Epithelial cell of proximal tubule (primary cell): ENCODE measurements at regions not wholly inside any gene's neighbourhood (a gene's known extent, or its start where the extent isn't known, plus 50 kb on each side); places are given as distances from the start of the nearest gene placed in this dataset.

ENCODE experiments used
- DNase-seq: peaks from one replicate; pipeline ENCODE4 v3.0.0-alpha.2; 2011; ENCODE audit warnings: low read depth
- H3K4me3 ChIP-seq: 2 replicates; pipeline ENCODE4 v1.5.1; 2011; ENCODE audit warnings: low read depth, mild to moderate bottlenecking, low read length
- TF ChIP-seq, protein P1 (sequence below): conservative IDR thresholded peaks from 2 replicates; pipeline ENCODE4 v1.5.1; 2012; ENCODE audit warnings: low read depth, mild to moderate bottlenecking, low read length

DNA sequence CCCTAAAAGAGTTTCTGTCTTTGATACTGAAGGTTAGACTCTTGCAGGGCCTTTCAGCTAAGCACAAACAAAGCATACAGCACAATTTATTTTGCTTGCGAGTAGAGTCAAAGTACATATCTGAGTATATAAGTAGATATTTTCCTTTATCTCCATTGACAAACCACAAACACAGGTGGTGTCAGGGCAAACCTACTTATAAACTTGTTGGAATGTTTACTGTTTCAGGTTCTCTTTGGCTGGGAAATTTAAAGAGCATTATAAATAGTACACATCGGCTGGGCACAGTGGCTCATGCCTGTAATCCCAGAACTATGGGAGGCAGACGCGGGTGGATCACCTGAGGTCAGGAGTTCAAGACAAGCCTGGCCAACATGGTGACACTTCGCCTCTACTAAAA lies 442.6 kb upstream of the PSMD7 start:
- TF ChIP-seq, protein P1, sequence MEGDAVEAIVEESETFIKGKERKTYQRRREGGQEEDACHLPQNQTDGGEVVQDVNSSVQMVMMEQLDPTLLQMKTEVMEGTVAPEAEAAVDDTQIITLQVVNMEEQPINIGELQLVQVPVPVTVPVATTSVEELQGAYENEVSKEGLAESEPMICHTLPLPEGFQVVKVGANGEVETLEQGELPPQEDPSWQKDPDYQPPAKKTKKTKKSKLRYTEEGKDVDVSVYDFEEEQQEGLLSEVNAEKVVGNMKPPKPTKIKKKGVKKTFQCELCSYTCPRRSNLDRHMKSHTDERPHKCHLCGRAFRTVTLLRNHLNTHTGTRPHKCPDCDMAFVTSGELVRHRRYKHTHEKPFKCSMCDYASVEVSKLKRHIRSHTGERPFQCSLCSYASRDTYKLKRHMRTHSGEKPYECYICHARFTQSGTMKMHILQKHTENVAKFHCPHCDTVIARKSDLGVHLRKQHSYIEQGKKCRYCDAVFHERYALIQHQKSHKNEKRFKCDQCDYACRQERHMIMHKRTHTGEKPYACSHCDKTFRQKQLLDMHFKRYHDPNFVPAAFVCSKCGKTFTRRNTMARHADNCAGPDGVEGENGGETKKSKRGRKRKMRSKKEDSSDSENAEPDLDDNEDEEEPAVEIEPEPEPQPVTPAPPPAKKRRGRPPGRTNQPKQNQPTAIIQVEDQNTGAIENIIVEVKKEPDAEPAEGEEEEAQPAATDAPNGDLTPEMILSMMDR = no peak
- no peak for DNase-seq
- H3K4me3 ChIP-seq = no peak overlapping the region

DNA sequence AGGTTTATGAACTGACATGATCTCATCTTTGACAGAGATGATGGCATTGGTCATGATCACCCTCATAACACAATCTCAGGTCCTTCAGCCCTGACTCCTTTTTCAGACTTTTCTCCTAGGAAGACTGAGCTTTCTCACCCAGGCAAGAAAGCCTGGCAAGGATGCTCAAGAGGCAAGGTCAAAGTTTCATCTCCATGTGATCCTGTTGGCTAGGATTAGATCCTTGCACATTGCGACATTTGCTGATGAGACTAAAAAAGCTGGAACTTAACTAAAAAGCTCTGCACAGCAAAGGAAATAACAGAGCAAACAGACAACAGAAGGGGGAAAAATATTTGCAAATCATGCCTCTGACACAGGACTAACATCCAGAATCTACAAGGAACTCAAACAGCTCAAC lies 444.1 kb upstream of the PSMD7 start:
- TF ChIP-seq, protein P1 = no peak
- DNase-seq = no peak
- no peak overlapping the region for H3K4me3 ChIP-seq

DNA sequence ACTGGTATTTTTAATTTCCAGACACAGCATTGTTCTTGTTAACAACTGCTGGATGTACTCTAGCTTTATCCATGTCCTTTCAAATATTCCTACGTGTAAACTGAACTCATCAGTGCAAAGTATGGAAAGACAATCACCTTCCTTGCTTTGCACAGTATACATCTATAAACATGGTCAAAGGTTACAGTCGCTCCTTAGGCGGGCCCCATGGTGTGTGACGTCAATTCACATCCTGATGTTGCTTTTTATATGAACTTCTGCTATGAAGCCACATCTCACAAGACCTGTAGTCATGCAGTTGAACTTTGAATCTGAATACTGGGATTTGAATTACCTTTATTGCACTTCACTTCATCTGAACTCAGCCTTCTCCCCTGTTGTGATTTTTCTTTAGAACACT lies 447.6 kb upstream of the PSMD7 start:
- TF ChIP-seq, protein P1 = no peak
- no peak overlapping the region for H3K4me3 ChIP-seq
- no peak for DNase-seq

DNA sequence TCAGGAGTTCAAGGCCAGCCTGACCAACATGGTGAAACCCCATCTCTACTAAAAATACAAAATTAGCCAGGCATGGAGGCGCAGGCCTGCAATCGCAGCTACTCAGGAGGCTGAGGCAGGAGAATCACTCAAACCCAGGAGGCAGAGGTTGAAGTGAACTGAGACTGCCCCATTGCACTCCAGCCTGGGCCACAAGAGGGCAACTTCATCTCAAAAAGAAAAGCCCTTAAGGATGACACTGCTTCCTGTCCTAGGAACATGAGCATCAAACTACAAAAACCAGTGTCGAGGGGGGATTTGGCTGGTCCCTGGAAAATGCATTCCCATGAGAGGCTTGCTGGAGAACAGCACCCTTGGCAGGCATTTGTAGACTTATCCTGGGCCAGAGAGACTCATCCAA lies 449.5 kb upstream of the PSMD7 start:
- TF ChIP-seq, protein P1 = no peak
- no peak for DNase-seq
- no peak overlapping the region for H3K4me3 ChIP-seq

DNA sequence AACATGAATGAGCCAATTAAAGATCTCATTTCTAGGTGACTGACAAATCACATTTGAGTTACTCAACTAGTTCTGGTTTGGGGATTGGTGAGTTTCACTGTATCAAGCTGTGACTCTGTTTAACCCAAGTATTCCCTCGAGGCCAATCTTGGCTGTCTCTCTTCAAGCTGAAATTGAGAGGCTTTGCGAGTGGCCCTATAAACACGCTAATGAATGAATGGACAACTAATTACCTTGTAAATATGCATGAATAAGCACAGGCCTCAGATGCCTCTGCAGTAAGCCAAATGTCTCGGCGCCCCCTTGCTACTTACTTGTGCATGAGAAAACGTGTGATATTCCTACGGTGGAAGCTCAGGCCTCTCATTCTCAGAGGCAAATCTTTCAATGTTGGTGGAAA lies 450.3 kb upstream of the PSMD7 start:
- TF ChIP-seq, protein P1 = no peak
- H3K4me3 ChIP-seq = no peak overlapping the region
- DNase-seq = no peak

DNA sequence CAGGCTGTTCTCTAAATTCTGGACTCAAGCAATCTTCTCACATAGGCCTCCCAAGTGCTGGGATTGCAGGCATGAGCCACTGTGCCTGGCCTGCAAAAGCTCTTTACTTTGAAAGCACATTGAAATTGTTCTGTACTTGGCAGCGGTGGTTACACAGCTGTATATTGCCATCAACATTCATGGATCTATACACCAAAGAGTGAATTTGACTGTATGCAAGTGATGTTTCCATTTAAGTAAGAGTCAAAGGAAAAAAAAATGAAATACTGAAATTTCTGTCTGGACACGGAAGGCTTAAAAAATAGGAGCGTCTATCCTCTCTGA lies 450.6 kb upstream of the PSMD7 start:
- TF ChIP-seq, protein P1 = no peak
- DNase-seq = no peak
- H3K4me3 ChIP-seq = no peak overlapping the region

DNA sequence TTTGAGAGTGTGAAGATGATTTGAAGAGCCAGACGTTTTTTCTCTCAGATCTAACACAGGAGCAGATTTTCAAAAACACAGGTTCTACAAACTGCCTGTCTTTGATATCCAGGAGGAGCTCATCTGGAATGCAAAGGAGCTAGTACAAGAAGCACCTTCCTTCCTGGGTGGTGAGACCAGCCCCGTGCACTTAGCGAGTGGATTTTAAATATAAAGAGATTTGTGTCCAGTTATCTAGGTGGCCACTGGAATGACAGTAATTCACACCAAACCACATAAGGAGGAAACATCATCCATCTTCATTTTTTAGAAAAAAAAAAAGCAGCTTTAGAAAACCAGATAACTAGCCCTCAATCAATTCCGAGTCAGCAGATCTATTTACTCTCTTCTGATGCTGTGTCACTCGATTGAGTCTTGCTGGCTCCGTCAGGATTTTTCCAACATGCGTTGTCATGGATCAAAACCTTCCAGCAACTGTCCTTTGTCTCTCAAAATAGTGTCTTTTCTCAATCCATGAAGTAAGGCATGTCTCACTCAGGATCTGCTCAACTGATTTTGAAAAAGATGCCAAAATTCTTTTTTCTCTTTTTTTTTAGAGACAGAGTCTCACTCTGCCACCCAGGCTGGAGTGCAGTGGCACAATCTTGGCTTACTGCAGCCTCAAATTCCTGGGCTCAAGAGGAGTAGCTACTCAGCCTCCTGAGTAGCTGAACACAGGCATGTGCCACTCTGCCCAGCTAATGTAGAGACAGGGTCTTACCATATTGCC lies 451.2 kb upstream of the PSMD7 start:
- DNase-seq = no peak
- TF ChIP-seq, protein P1 = no peak
- no peak overlapping the region for H3K4me3 ChIP-seq
